ENCODE measurements at regions not wholly inside any gene's neighbourhood (a gene's known extent, or its start where the extent isn't known, plus 50 kb on each side); places are given as distances from the start of the nearest gene placed in this dataset.

DNA sequence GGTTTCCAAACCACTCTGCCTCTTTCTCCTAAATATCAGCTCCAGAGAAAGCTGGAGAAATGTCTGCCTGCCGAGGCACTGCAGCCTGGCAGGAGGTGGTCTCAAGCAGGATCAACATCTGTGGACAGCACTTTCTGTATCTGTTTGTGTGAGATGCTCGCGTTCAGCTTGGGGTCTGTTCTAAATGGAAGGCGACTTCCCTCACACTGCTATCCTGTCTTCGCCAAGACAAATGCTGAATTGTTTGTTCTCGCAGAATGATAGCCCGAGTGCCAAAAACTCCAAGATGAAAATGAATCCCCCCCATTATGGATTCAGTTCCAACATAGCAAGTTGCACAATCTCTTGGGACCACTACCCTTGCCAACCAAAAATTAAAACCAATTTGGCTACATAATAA is 72.2 kb upstream of the PALS2 start:
- TF ChIP-seq, protein P1, sequence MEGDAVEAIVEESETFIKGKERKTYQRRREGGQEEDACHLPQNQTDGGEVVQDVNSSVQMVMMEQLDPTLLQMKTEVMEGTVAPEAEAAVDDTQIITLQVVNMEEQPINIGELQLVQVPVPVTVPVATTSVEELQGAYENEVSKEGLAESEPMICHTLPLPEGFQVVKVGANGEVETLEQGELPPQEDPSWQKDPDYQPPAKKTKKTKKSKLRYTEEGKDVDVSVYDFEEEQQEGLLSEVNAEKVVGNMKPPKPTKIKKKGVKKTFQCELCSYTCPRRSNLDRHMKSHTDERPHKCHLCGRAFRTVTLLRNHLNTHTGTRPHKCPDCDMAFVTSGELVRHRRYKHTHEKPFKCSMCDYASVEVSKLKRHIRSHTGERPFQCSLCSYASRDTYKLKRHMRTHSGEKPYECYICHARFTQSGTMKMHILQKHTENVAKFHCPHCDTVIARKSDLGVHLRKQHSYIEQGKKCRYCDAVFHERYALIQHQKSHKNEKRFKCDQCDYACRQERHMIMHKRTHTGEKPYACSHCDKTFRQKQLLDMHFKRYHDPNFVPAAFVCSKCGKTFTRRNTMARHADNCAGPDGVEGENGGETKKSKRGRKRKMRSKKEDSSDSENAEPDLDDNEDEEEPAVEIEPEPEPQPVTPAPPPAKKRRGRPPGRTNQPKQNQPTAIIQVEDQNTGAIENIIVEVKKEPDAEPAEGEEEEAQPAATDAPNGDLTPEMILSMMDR (IDR thresholded peaks at IDR 0.05), result no peak
- no peak for TF ChIP-seq POLR2A (IDR thresholded peaks at IDR 0.05)

Data from thyroid gland (tissue), 4 donors.